ENCODE measurements at regions not wholly inside any gene's neighbourhood (a gene's known extent, or its start where the extent isn't known, plus 50 kb on each side); places are given as distances from the start of the nearest gene placed in this dataset.

GRCh38 chrX:94600077-94600476, 926.1 kb downstream of the FAM133A start:
- TF ChIP-seq CTCF (IDR thresholded peaks at IDR 0.05 in 8 of 11, conservative IDR thresholded peaks at IDR 0.05 in 3 of 11) (no peak), POLR2AphosphoS5 (IDR thresholded peaks at IDR 0.05) (no peak)

All from spleen (tissue), 7 donors.